ENCODE measurements at regions not wholly inside any gene's neighbourhood (a gene's known extent, or its start where the extent isn't known, plus 50 kb on each side); places are given as distances from the start of the nearest gene placed in this dataset.

- TF ChIP-seq TCF12 (IDR thresholded peaks at IDR 0.05; ENCODE audit: low read depth) (no peak), REST (IDR thresholded peaks at IDR 0.05; ENCODE audit: low read depth) (no peak)
Observed at GRCh38 chr10:108901781-108902618, 1021.3 kb downstream of the XPNPEP1 start.

All from Ishikawa (cell line).